HCT116 (cell line): ENCODE measurements at regions not wholly inside any gene's neighbourhood (a gene's known extent, or its start where the extent isn't known, plus 50 kb on each side); places are given as distances from the start of the nearest gene placed in this dataset.

ENCODE experiments used
- CTCF ChIP-seq, 3 experiments: fragments of 200-600 bp in 1 of 3; sonication (generic) in 1 of 3; IDR thresholded peaks in 2 of 3; conservative IDR thresholded peaks in 1 of 3; 2 replicates each; pipeline ENCODE4 v1.5.1; 2012 to 2017; ENCODE audit warnings: low read depth in 2 of 3, low read length in 2 of 3, antibody characterized with exemption in 1 of 3, borderline replicate concordance in 1 of 3, control low read depth in 1 of 3, mild to moderate bottlenecking in 1 of 3, mixed read lengths in 1 of 3, mixed run types in 1 of 3, moderate library complexity in 1 of 3; ENCODE audit not compliant: insufficient read depth in 1 of 3
- EZH2 ChIP-seq: fragments of 200-600 bp; sonication (generic); IDR thresholded peaks from 2 replicates; pipeline ENCODE4 v1.6.1; 2017; ENCODE audit warnings: antibody characterized with exemption, mixed run types
- EZH2phosphoT487 ChIP-seq: fragments of 200-600 bp; IDR thresholded peaks from 2 replicates; pipeline ENCODE4 v1.6.1; 2018; ENCODE audit warnings: antibody characterized with exemption, borderline replicate concordance
- POLR2A ChIP-seq: IDR thresholded peaks from 2 replicates; pipeline ENCODE4 v1.7.0; 2011; ENCODE audit warnings: borderline replicate concordance; ENCODE audit not compliant: insufficient read depth, insufficient read length; ENCODE audit errors: extremely low read depth

GRCh38 chr19:28878862-28879566 lies 333.9 kb downstream of the UQCRFS1 start:
- no peak for TF ChIP-seq EZH2
- no peak for TF ChIP-seq POLR2A
- peak; percentile 4 to 52 (median 32); a peak in 4 of 6 replicates for TF ChIP-seq CTCF (IDR thresholded peaks at IDR 0.05 in 2 of 3, conservative IDR thresholded peaks at IDR 0.05 in 1 of 3; ENCODE audit: borderline replicate concordance in 1 of 3, insufficient read depth in 1 of 3, low read depth in 2 of 3, low read length in 2 of 3)
- no peak for TF ChIP-seq EZH2phosphoT487
